ENCODE measurements at regions not wholly inside any gene's neighbourhood (a gene's known extent, or its start where the extent isn't known, plus 50 kb on each side); places are given as distances from the start of the nearest gene placed in this dataset.
"Not testable (repeated sequence)": the region's sequence is repeated elsewhere in the genome, so short reads cannot be mapped to it uniquely, and the experiment has no call there.

GRCh38 chr2:16069933-16070647 lies 129.7 kb downstream of the MYCN start:
- DNase-seq (ENCODE audit: insufficient read length, low spot score) (no peak), FAIRE-seq (no peak)

GRCh38 chr2:16069663-16069932 lies 129.2 kb downstream of the MYCN start:
- DNase-seq (ENCODE audit: insufficient read length, low spot score): no peak

GRCh38 chr2:16068552-16068940 lies 128.2 kb downstream of the MYCN start:
- FAIRE-seq (no peak), DNase-seq (ENCODE audit: insufficient read length, low spot score) (no peak)

More at GRCh38 chr2:16069663-16069932, 129.2 kb downstream of the MYCN start:
- no peak for FAIRE-seq

GRCh38 chr2:16067866-16068551 lies 127.7 kb downstream of the MYCN start:
- no peak for FAIRE-seq
- no peak for DNase-seq (ENCODE audit: insufficient read length, low spot score)

- FAIRE-seq (no peak), DNase-seq (ENCODE audit: insufficient read length, low spot score) (no peak)
These were observed 127.1 kb downstream of the MYCN start for GRCh38 chr2:16067444-16067843.

- no peak for DNase-seq (ENCODE audit: insufficient read length, low spot score)
- no peak for FAIRE-seq
These were observed 126.7 kb downstream of the MYCN start for GRCh38 chr2:16067037-16067406.

GRCh38 chr2:16066261-16067036 lies 126.1 kb downstream of the MYCN start:
- FAIRE-seq (no peak), DNase-seq (ENCODE audit: insufficient read length, low spot score) (no peak)

- DNase-seq (ENCODE audit: insufficient read length, low spot score); FAIRE-seq: not testable (repeated sequence)
These were observed 125.1 kb downstream of the MYCN start for GRCh38 chr2:16065272-16066069.

- DNase-seq (ENCODE audit: insufficient read length, low spot score) (no peak), FAIRE-seq (no peak)
These were observed 124.4 kb downstream of the MYCN start for GRCh38 chr2:16064745-16065144.

- DNase-seq (ENCODE audit: insufficient read length, low spot score) (no peak), FAIRE-seq (no peak)
These were observed 123.7 kb downstream of the MYCN start for GRCh38 chr2:16063955-16064633.

- no peak for DNase-seq (ENCODE audit: insufficient read length, low spot score)
- no peak for FAIRE-seq
These were observed 123.0 kb downstream of the MYCN start for GRCh38 chr2:16063251-16063850.

- DNase-seq (ENCODE audit: insufficient read length, low spot score) (no peak), FAIRE-seq (no peak)
These were observed 122.3 kb downstream of the MYCN start for GRCh38 chr2:16062471-16063250.

GRCh38 chr2:16061441-16062217 lies 121.3 kb downstream of the MYCN start:
- FAIRE-seq: no peak
- DNase-seq (ENCODE audit: insufficient read length, low spot score): no peak

- FAIRE-seq (no peak), DNase-seq (ENCODE audit: insufficient read length, low spot score) (no peak)
These were observed 120.6 kb downstream of the MYCN start for GRCh38 chr2:16060936-16061338.

- FAIRE-seq (no peak), DNase-seq (ENCODE audit: insufficient read length, low spot score) (no peak)
These were observed 120.0 kb downstream of the MYCN start for GRCh38 chr2:16060125-16060935.

- FAIRE-seq (no peak), DNase-seq (ENCODE audit: insufficient read length, low spot score) (no peak)
These were observed 119.2 kb downstream of the MYCN start for GRCh38 chr2:16059393-16060016.

GRCh38 chr2:16058747-16059358 lies 118.5 kb downstream of the MYCN start:
- FAIRE-seq: no peak
- no peak for DNase-seq (ENCODE audit: insufficient read length, low spot score)

All from HTR-8/SVneo (cell line).